K562 (cell line): ENCODE measurements at regions not wholly inside any gene's neighbourhood (a gene's known extent, or its start where the extent isn't known, plus 50 kb on each side); places are given as distances from the start of the nearest gene placed in this dataset.

ENCODE experiments used
- ATF6 ChIP-seq: sonication (generic); formaldehyde crosslinking; IDR thresholded peaks from 2 replicates; pipeline ENCODE4 v1.4.0; 2020; ENCODE audit warnings: mild to moderate bottlenecking, missing genetic modification reagents
- GATAD2A ChIP-seq: fragments of 450-650 bp; IDR thresholded peaks from 2 replicates; pipeline ENCODE4 v1.6.1; 2017
- HBP1 ChIP-seq: fragments of 450-650 bp; formaldehyde crosslinking; IDR thresholded peaks from 2 replicates; pipeline ENCODE4 v1.4.0; 2022; ENCODE audit warnings: missing genetic modification characterization
- MIER1 ChIP-seq: fragments of 450-650 bp; IDR thresholded peaks from 2 replicates; pipeline ENCODE4 v1.6.1; 2016; ENCODE audit warnings: antibody characterized with exemption, mild to moderate bottlenecking, low read depth
- TCF15 ChIP-seq: fragments of 250-450 bp; sonication (Bioruptor Pico); IDR thresholded peaks from 2 replicates; pipeline ENCODE4 v1.8.0; 2022; ENCODE audit warnings: moderate library complexity, mild to moderate bottlenecking, inconsistent platforms
- THAP7 ChIP-seq: fragments of 250-450 bp; sonication (Bioruptor Pico); IDR thresholded peaks from 2 replicates; pipeline ENCODE4 v1.5.0; 2021
- ZBTB43 ChIP-seq: sonication (generic); formaldehyde crosslinking; IDR thresholded peaks from 2 replicates; pipeline ENCODE4 v1.8.0; 2023; ENCODE audit warnings: mild to moderate bottlenecking, missing genetic modification reagents

GRCh38 chr10:121159670-121160069 is 308.5 kb downstream of the WDR11 start (continued):
- TF ChIP-seq ATF6 (CRISPR knock-in tag) = no peak
- no peak for TF ChIP-seq MIER1
- TF ChIP-seq TCF15 (CRISPR knock-in tag) = no peak
- TF ChIP-seq GATAD2A = no peak
- TF ChIP-seq ZBTB43 = no peak
- no peak for TF ChIP-seq THAP7
- TF ChIP-seq HBP1 (CRISPR knock-in tag) = no peak
